Kidney epithelial cell (primary cell): ENCODE measurements at regions not wholly inside any gene's neighbourhood (a gene's known extent, or its start where the extent isn't known, plus 50 kb on each side); places are given as distances from the start of the nearest gene placed in this dataset.
A peak's percentile ranks its signal among the peaks of the same experiment; 100 is the strongest.

Experiments
- DNase-seq: peaks from one replicate; pipeline ENCODE4 v3.0.0-alpha.2; 2010; ENCODE audit warnings: low read depth
- H3K27me3 ChIP-seq: 2 replicates; pipeline ENCODE4 v1.6.0; 2011; ENCODE audit warnings: low read length; ENCODE audit not compliant: control insufficient read depth, insufficient read depth
- H3K36me3 ChIP-seq: 2 replicates; pipeline ENCODE4 v1.5.1; 2011; ENCODE audit warnings: low read length; ENCODE audit not compliant: control insufficient read depth, insufficient read depth
- H3K4me3 ChIP-seq: 2 replicates; pipeline ENCODE4 v1.5.1; 2011; ENCODE audit warnings: low read depth, mild to moderate bottlenecking, control low read depth, low read length
- TF ChIP-seq, protein P1 (sequence below): IDR thresholded peaks from 2 replicates; pipeline ENCODE4 v1.5.1; 2011; ENCODE audit warnings: mild to moderate bottlenecking, moderate library complexity, low read length, control low read depth, inconsistent platforms; ENCODE audit not compliant: insufficient read depth, poor library complexity, severe bottlenecking

DNA sequence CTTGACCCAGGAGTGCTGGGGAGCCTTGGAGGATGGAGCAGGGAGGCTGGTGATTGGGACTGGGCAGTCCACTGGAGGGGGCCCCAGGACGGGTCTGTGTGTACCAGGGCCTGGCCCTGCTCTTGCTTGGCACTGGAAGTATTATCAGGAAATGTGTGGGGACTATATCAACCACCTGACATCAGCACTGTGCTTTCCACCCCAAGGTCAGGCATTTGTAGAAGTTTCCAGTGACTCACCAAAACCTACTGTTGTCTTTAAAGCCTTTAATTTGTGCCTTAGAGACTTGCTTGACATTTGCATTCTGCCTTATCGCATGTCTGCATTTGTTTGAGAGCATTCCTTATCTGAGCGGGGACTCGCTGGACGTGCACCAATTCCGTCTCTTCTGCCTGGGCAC lies 323.1 kb downstream of the FOXL1 start:
- TF ChIP-seq, protein P1, sequence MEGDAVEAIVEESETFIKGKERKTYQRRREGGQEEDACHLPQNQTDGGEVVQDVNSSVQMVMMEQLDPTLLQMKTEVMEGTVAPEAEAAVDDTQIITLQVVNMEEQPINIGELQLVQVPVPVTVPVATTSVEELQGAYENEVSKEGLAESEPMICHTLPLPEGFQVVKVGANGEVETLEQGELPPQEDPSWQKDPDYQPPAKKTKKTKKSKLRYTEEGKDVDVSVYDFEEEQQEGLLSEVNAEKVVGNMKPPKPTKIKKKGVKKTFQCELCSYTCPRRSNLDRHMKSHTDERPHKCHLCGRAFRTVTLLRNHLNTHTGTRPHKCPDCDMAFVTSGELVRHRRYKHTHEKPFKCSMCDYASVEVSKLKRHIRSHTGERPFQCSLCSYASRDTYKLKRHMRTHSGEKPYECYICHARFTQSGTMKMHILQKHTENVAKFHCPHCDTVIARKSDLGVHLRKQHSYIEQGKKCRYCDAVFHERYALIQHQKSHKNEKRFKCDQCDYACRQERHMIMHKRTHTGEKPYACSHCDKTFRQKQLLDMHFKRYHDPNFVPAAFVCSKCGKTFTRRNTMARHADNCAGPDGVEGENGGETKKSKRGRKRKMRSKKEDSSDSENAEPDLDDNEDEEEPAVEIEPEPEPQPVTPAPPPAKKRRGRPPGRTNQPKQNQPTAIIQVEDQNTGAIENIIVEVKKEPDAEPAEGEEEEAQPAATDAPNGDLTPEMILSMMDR: peak; percentile 8
- Histone ChIP-seq H3K36me3 (no peaks in the 10 kb centered on the region), H3K27me3 (no peaks in the 10 kb centered on the region), H3K4me3 (no peak overlapping the region)
- DNase-seq: peak; percentile 56

DNA sequence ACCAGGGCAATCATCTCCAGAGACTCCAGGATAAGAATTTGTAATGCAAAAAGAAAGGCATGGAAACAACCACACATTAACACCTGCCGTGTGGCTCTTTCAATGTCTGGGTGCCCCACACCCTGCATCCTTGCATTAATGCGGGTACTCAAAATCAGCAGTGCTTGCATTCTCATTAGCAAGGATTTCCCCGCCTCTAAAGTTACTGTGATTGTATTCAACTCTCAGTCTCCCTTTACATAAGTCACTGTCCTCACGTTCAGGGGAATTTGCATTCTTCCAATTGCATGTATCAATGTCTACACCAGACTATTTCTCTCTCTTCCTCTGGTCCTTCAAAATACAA lies 324.3 kb downstream of the FOXL1 start:
- Histone ChIP-seq H3K27me3 (no peaks in the 10 kb centered on the region), H3K36me3 (no peaks in the 10 kb centered on the region), H3K4me3 (no peak overlapping the region)
- TF ChIP-seq, protein P1: no peak
- DNase-seq: no peak

DNA sequence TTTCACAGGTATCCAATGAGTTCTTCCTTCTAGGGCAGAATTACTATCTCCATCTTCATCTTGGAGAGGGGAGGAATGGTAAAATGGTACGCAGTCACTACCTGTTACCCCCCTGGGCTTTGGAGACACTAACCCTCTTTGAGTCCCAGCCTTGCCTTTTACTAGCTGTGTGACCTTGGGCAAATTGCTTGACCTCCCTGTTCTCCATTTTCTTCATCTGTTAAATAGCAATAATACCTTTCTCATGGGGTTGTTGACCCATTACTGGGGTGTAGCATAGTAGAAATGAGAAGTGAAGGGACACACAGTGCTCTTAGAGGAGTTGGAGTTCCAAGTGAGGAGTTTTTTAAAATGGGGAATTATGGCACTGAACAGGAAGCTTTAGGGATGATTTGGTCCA lies 324.7 kb downstream of the FOXL1 start:
- no peaks in the 10 kb centered on the region for H3K36me3 ChIP-seq
- H3K4me3 ChIP-seq: no peak overlapping the region
- H3K27me3 ChIP-seq: no peaks in the 10 kb centered on the region
- DNase-seq: no peak
- TF ChIP-seq, protein P1: no peak

DNA sequence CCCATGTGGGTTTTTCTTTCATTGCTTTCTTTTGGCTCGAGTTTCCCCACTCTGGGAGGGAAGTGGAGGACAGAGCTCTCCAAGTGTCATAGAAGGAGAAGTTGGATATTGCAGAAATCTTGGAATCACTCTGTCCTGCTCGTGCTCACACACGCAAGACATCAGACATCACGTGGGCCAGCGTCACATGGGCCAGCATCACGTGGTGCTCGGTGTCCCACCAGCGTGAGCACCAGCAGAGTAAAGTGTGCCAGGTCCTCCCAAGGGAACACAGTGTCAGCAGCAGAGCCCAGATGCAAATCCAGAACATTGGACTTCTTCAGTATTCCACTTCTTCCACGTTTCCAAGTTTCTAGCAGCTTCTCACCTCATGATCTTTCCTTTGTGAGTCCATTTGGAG lies 327.0 kb downstream of the FOXL1 start:
- no peaks in the 10 kb centered on the region for H3K36me3 ChIP-seq

DNA sequence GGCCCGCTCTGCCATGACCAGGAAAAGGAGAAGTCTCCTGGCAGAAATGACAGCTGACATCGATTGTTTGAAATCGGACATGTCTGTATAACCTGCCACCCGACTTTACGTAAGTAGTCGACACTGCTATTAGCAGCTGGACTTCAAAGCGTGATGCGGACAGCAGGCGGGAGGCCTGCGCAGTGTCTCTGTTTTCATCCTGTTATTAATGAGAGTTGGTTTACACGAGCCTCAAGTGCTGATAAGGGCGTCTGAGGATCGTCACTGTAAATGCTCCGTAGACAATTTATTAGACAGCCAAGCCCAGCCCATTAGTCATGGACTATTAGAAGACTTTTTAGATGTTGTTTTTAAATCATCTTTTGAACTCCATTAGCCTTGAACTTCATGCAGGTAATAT lies 328.3 kb downstream of the FOXL1 start:
- TF ChIP-seq, protein P1: no peak
- no peak for DNase-seq
- no peak overlapping the region for H3K4me3 ChIP-seq
- no peaks in the 10 kb centered on the region for H3K36me3 ChIP-seq
- H3K27me3 ChIP-seq: no peaks in the 10 kb centered on the region

More for the DNA sequence above, 327.0 kb downstream of the FOXL1 start:
- no peak overlapping the region for H3K4me3 ChIP-seq
- H3K27me3 ChIP-seq: no peaks in the 10 kb centered on the region
- TF ChIP-seq, protein P1: no peak
- DNase-seq: no peak

DNA sequence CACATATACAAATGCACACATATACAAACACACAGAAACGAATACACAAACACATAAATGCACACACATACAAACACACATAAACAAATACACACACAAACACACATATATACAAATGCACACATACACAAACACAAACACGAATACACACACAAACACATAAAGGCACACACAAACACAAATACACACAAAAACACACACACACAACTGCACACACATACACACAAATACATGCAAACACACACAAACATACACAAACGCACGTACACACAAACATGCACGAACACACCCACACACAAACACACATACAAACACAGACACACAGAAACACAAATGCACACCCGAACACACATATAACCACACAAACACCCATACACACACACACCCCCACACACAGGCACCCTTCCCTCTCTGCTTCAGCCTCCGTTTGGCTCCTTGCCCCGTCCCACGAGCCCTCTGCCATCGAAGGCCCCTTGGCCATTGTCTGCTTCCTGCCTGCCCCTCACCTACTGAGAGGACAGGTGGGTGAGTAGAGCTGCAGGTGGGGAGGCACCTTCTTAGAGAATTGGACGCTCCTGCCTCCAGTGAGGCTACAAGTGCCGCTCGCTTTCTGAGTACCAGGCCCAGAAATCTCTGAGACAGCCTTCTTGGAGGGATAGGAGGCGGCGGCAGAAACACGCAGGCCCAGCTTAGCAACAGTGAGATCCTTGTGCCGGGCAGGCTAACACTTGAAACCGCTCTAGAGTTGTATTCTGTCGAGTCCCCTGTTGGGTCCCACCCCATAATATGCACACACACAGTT lies 331.2 kb downstream of the FOXL1 start:
- H3K36me3 ChIP-seq: no peaks in the 10 kb centered on the region
- TF ChIP-seq, protein P1: no peak
- H3K4me3 ChIP-seq: no peak overlapping the region

More for the DNA sequence above, 331.2 kb downstream of the FOXL1 start:
- DNase-seq: no peak
- H3K27me3 ChIP-seq: no peaks in the 10 kb centered on the region
